ENCODE measurements at regions not wholly inside any gene's neighbourhood (a gene's known extent, or its start where the extent isn't known, plus 50 kb on each side); places are given as distances from the start of the nearest gene placed in this dataset.

GRCh38 chr17:74049967-74050458 lies 153.5 kb upstream of the RPL38 start:
- Mint-ChIP-seq H3K36me3 (ENCODE audit: insufficient read depth in 2 of 2) (no peaks in the 10 kb centered on the region), H3K4me3 (no peak overlapping the region), H3K27ac (no peak overlapping the region), H3K9me3 (no peaks in the 10 kb centered on the region), H3K4me1 (ENCODE audit: low read depth) (no peaks in the 10 kb centered on the region), H3K27me3 (ENCODE audit: low read depth) (peaks cover 29% of the 10 kb centered on the region)
- DNase-seq (no peak), ATAC-seq (replicated peaks in 1 of 2) (no peak)

GRCh38 chr17:74051348-74051747 lies 152.1 kb upstream of the RPL38 start:
- DNase-seq (no peak), ATAC-seq (replicated peaks in 1 of 2) (no peak)
- Mint-ChIP-seq H3K4me3 (no peak overlapping the region), H3K4me1 (ENCODE audit: low read depth) (no peaks in the 10 kb centered on the region), H3K9me3 (no peaks in the 10 kb centered on the region), H3K27me3 (ENCODE audit: low read depth) (peaks cover 29% of the 10 kb centered on the region), H3K36me3 (ENCODE audit: insufficient read depth in 2 of 2) (no peaks in the 10 kb centered on the region), H3K27ac (no peak overlapping the region)

DNA sequence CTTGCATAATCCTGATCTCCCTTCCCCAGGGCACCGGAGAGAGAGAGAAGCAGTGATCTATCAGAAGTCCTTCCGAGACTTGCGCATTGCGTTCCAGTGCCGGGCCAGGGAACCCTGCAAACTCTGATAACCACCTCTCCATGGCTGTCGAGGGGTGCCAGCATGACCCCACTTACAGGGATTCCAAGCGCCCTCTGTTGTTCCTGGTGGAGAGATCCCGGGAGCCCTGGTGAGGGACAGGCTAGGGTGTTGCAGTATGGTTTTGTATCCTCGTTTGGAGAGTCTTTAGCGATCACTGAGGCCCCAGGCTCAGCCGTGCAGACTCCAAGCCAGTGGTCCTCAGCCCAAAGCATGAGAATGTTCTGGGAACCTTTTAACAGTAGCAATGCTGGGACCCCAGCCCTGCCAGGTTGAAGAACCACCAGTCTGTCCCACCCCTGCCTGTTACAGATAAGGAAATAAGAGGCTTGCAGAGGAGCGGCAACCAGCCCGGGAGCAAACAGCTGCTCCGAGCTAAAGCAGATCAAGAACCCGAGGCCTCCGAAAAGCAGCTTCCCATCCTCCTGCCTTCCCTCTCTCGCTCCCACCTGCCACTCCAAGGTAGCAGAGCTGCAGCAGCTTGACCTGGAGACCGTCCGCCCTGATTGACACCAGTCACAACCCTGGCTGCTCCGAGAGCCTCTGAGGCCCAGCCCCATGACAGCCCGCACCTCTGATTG lies 150.3 kb upstream of the RPL38 start:
- H3K4me1 Mint-ChIP-seq (ENCODE audit: low read depth) = no peaks in the 10 kb centered on the region
- H3K27ac Mint-ChIP-seq = no peak overlapping the region
- peaks cover 34% of the 10 kb centered on the region for H3K27me3 Mint-ChIP-seq (ENCODE audit: low read depth)
- H3K4me3 Mint-ChIP-seq = no peak overlapping the region
- no peaks in the 10 kb centered on the region for H3K36me3 Mint-ChIP-seq (ENCODE audit: insufficient read depth in 2 of 2)
- DNase-seq = no peak
- ATAC-seq (replicated peaks in 1 of 2) = no peak
- H3K9me3 Mint-ChIP-seq = no peaks in the 10 kb centered on the region

DNA sequence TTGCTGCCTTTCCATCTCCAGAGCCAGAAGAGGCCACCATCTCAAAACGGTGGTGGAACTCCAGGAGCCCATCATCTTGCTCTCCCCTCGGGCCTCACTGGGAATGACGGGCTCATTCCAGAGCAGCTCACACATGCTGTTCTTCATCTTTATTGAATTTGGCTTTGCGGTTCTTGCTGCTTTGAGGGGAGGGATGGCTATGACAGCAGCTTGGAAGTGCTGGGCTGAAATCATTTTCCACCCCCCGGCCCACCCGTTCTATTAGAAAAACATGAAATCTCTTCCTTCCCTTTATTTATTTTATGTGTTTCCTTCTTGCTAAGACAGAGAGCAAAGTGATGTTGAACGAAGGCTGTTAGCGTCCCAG lies 149.8 kb upstream of the RPL38 start:
- ATAC-seq (replicated peaks in 1 of 2) = no peak
- H3K9me3 Mint-ChIP-seq = no peaks in the 10 kb centered on the region
- H3K36me3 Mint-ChIP-seq (ENCODE audit: insufficient read depth in 2 of 2) = no peaks in the 10 kb centered on the region
- H3K4me1 Mint-ChIP-seq (ENCODE audit: low read depth) = no peaks in the 10 kb centered on the region
- H3K27me3 Mint-ChIP-seq (ENCODE audit: low read depth) = peaks cover 34% of the 10 kb centered on the region
- no peak overlapping the region for H3K27ac Mint-ChIP-seq
- no peak for DNase-seq
- H3K4me3 Mint-ChIP-seq = no peak overlapping the region

- DNase-seq = no peak
- H3K36me3 Mint-ChIP-seq (ENCODE audit: insufficient read depth in 2 of 2) = no peaks in the 10 kb centered on the region
- no peak overlapping the region for H3K4me3 Mint-ChIP-seq
- no peak overlapping the region for H3K27ac Mint-ChIP-seq
- H3K9me3 Mint-ChIP-seq = no peaks in the 10 kb centered on the region
- no peak for ATAC-seq (replicated peaks in 1 of 2)
- no peaks in the 10 kb centered on the region for H3K4me1 Mint-ChIP-seq (ENCODE audit: low read depth)
- peaks cover 35% of the 10 kb centered on the region for H3K27me3 Mint-ChIP-seq (ENCODE audit: low read depth)
These were observed 149.2 kb upstream of the RPL38 start for GRCh38 chr17:74054249-74054648.

DNA sequence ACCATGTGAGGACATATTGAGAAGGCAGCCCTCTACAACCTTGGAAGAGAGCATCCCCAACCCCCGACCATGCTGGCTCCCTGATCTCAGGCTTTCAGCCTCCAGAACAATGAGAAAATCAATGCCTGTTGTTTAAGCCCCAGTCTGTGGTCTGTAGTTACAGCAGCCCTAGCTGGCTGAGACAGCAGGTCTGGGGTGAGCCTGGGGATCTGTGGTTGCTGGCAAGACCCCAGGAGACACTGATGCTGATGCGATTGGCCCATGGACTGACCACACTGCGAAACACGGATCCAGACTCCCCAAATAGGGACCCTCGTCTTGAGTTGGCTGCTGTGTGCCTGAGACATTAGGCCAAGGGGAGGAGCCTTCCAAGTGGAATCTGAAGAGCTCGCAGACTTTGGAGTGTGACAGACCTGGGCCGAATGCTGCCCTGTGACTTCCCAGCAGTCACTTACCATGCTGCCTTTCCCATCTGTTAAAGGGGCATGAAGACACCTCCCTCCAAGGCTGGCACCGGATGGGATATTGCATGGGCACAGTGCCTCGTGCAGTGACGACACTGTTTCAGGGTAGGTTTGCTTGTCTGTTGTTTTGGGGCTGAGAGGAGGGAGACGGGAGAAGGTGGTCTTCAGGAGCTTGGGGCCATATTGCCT lies 147.8 kb upstream of the RPL38 start:
- no peak overlapping the region for H3K27ac Mint-ChIP-seq
- ATAC-seq (replicated peaks in 1 of 2) (no peak), DNase-seq (no peak)
- H3K4me3 Mint-ChIP-seq = no peak overlapping the region
- H3K9me3 Mint-ChIP-seq = no peaks in the 10 kb centered on the region
- no peaks in the 10 kb centered on the region for H3K4me1 Mint-ChIP-seq (ENCODE audit: low read depth)
- peaks cover 35% of the 10 kb centered on the region for H3K27me3 Mint-ChIP-seq (ENCODE audit: low read depth)
- no peaks in the 10 kb centered on the region for H3K36me3 Mint-ChIP-seq (ENCODE audit: insufficient read depth in 2 of 2)

- no peak overlapping the region for H3K27ac Mint-ChIP-seq
- H3K4me3 Mint-ChIP-seq = no peak overlapping the region
- H3K4me1 Mint-ChIP-seq (ENCODE audit: low read depth) = no peaks in the 10 kb centered on the region
- DNase-seq (no peak), ATAC-seq (replicated peaks in 1 of 2) (no peak)
- H3K9me3 Mint-ChIP-seq = no peaks in the 10 kb centered on the region
- H3K36me3 Mint-ChIP-seq (ENCODE audit: insufficient read depth in 2 of 2) = no peaks in the 10 kb centered on the region
- peaks cover 33% of the 10 kb centered on the region for H3K27me3 Mint-ChIP-seq (ENCODE audit: low read depth)
These were observed 143.8 kb upstream of the RPL38 start for GRCh38 chr17:74059479-74060240.

- no peak for DNase-seq
- H3K4me1 Mint-ChIP-seq (ENCODE audit: low read depth) = no peaks in the 10 kb centered on the region
- H3K4me3 Mint-ChIP-seq = no peak overlapping the region
- H3K36me3 Mint-ChIP-seq (ENCODE audit: insufficient read depth in 2 of 2) = no peaks in the 10 kb centered on the region
- H3K27ac Mint-ChIP-seq = no peak overlapping the region
- ATAC-seq (replicated peaks in 1 of 2) = no peak
- no peaks in the 10 kb centered on the region for H3K9me3 Mint-ChIP-seq
- peaks cover 29% of the 10 kb centered on the region for H3K27me3 Mint-ChIP-seq (ENCODE audit: low read depth)
These were observed 141.7 kb upstream of the RPL38 start for GRCh38 chr17:74061758-74062157.

DNA sequence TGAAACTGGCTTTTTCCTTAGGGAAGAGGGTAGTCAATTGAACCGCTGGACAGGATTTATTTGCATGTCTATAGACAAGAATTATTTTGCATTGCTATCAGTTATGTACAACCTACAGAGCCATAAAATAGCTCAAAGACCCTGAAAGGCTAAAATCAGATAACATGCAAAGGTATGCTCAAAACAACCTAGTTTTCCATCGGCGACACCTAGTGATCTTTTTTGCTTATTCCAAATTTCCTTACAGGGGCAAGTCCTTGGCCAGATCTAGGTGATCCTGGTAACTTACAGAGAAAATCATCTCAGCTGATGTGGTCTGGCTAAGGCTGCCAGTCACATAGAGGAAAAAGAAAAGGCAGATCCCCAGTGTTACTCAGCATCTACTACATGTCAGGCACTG lies 141.2 kb upstream of the RPL38 start:
- peaks cover 24% of the 10 kb centered on the region for H3K27me3 Mint-ChIP-seq (ENCODE audit: low read depth)
- H3K27ac Mint-ChIP-seq = no peak overlapping the region
- no peaks in the 10 kb centered on the region for H3K4me1 Mint-ChIP-seq (ENCODE audit: low read depth)
- no peaks in the 10 kb centered on the region for H3K36me3 Mint-ChIP-seq (ENCODE audit: insufficient read depth in 2 of 2)
- no peak for DNase-seq
- no peak overlapping the region for H3K4me3 Mint-ChIP-seq
- ATAC-seq (replicated peaks in 1 of 2) = no peak
- H3K9me3 Mint-ChIP-seq = no peaks in the 10 kb centered on the region

DNA sequence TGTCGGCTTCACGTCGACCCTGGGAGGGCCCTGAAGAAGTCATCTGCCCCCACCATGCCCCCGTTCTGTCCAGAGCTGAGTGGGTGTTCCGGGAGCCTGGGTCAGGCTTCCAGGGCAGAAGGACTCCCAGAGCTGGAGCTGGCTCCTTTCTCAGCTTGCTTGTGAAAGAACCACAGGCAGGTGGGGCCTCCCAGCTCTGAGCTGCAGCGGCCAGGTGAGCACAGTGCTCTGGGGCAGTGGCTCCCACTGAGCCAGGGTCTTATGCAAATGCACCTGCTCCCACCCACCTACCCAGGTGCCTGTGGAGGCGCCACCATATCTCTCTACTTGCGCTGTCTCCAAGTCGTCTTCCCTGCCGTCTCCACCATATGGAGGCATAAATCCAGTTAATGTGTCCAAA lies 140.0 kb upstream of the RPL38 start:
- ATAC-seq (replicated peaks in 1 of 2) (no peak), DNase-seq (no peak)
- Mint-ChIP-seq H3K27ac (no peak overlapping the region), H3K4me1 (ENCODE audit: low read depth) (no peaks in the 10 kb centered on the region), H3K4me3 (no peak overlapping the region), H3K9me3 (no peaks in the 10 kb centered on the region), H3K36me3 (ENCODE audit: insufficient read depth in 2 of 2) (no peaks in the 10 kb centered on the region), H3K27me3 (ENCODE audit: low read depth) (peaks cover 14% of the 10 kb centered on the region)

DNA sequence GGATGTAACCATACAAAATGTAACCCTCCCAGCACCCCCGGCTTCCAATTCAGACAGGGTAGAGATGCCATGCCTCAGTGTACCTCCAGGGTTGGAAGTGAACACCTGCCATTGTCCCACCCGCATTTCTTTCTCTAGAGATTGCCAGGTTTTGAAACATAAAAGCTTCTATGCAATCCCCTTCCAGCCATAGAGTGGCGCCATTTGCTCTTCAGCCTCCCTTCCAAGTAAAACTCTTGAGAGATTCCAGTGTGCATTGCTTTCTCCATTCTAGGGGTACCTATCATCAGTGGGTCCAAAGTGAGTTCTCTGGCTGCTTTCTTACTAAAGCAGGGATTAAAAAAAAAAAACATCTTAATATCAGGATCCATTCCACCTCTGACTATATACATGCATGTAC lies 133.1 kb upstream of the RPL38 start:
- Mint-ChIP-seq H3K4me3 (no peak overlapping the region), H3K9me3 (peaks cover 0 to 6% of the 10 kb centered on the region in 2 donors), H3K27ac (no peak overlapping the region), H3K27me3 (ENCODE audit: low read depth) (no peaks in the 10 kb centered on the region), H3K36me3 (ENCODE audit: insufficient read depth in 2 of 2) (no peaks in the 10 kb centered on the region), H3K4me1 (ENCODE audit: low read depth) (no peaks in the 10 kb centered on the region)
- ATAC-seq (replicated peaks in 1 of 2) (no peak), DNase-seq (no peak)

GRCh38 chr17:74070998-74071679 lies 132.3 kb upstream of the RPL38 start:
- no peak overlapping the region for H3K27ac Mint-ChIP-seq
- DNase-seq = no peak

GRCh38 chr17:74072340-74072739 lies 131.1 kb upstream of the RPL38 start:
- Mint-ChIP-seq H3K4me1 (ENCODE audit: low read depth) (no peaks in the 10 kb centered on the region), H3K27me3 (ENCODE audit: low read depth) (no peaks in the 10 kb centered on the region), H3K4me3 (no peak overlapping the region), H3K27ac (no peak overlapping the region), H3K36me3 (ENCODE audit: insufficient read depth in 2 of 2) (no peaks in the 10 kb centered on the region), H3K9me3 (peaks cover 0 to 6% of the 10 kb centered on the region in 2 donors)
- no peak for DNase-seq
- no peak for ATAC-seq (replicated peaks in 1 of 2)

More at GRCh38 chr17:74070998-74071679, 132.3 kb upstream of the RPL38 start:
- Mint-ChIP-seq H3K27me3 (ENCODE audit: low read depth) (no peaks in the 10 kb centered on the region), H3K4me3 (no peak overlapping the region), H3K4me1 (ENCODE audit: low read depth) (no peaks in the 10 kb centered on the region), H3K36me3 (ENCODE audit: insufficient read depth in 2 of 2) (no peaks in the 10 kb centered on the region), H3K9me3 (peaks cover 0 to 6% of the 10 kb centered on the region in 2 donors)
- no peak for ATAC-seq (replicated peaks in 1 of 2)

All from activated T-cell treated with anti-CD3 and anti-CD28 coated beads, Interleukin-2, amount 50 U/mL, for 72 hours (primary cell).